ENCODE measurements at regions not wholly inside any gene's neighbourhood (a gene's known extent, or its start where the extent isn't known, plus 50 kb on each side); places are given as distances from the start of the nearest gene placed in this dataset.

DNA sequence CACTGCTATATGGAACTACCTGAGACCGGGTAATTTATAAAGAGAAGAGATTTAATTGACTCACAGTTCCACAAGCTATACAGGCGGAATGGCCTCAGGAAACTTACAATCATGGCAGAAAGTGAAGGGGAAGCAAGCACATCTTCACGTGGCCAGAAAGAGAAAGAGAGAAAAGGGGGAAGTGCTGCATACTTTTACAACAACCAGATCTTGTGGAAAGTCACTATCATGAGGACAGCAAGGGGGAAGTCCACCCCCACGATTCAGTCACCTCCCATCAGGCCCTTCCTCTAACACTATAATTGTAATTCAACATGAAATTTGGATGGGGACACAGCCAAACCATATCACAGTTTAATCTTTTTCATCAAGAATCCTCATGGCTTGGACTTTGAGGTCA is 339.2 kb upstream of the AJAP1 start:
- H3K36me3 ChIP-seq, result no peaks in the 10 kb centered on the region
- H3K4me3 ChIP-seq (ENCODE audit: low read depth, low read length), result no peak overlapping the region
- TF ChIP-seq, protein P1, sequence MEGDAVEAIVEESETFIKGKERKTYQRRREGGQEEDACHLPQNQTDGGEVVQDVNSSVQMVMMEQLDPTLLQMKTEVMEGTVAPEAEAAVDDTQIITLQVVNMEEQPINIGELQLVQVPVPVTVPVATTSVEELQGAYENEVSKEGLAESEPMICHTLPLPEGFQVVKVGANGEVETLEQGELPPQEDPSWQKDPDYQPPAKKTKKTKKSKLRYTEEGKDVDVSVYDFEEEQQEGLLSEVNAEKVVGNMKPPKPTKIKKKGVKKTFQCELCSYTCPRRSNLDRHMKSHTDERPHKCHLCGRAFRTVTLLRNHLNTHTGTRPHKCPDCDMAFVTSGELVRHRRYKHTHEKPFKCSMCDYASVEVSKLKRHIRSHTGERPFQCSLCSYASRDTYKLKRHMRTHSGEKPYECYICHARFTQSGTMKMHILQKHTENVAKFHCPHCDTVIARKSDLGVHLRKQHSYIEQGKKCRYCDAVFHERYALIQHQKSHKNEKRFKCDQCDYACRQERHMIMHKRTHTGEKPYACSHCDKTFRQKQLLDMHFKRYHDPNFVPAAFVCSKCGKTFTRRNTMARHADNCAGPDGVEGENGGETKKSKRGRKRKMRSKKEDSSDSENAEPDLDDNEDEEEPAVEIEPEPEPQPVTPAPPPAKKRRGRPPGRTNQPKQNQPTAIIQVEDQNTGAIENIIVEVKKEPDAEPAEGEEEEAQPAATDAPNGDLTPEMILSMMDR (IDR thresholded peaks at IDR 0.05; ENCODE audit: low read depth, low read length), result no peak
- DNase-seq, result no peak
- no peaks in the 10 kb centered on the region for H3K27me3 ChIP-seq (ENCODE audit: insufficient read depth, low read depth, severe bottlenecking)
- H3K27ac ChIP-seq, result no peak overlapping the region
- peaks cover 11% of the 10 kb centered on the region for H3K9me3 ChIP-seq (ENCODE audit: severe bottlenecking)

DNA sequence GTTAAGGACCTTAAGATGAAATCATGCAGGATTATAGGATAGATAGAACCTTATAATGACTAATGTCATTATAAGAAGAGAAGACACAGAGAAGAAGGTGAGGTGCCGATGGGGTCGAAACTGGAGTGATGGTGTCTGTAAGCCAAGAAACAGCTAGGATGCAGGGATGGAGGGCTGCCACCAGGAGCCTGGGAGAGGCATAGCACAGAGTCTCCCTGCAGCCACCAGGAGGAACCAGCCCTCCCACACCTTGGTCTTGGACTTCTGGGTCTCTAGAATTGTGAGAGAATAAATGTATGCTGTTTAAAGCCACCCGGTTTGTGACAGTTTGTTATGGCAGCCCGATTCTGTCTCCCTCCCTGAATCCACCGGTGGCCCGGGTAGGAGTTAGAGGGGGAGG is 337.2 kb upstream of the AJAP1 start:
- Histone ChIP-seq H3K9me3 (ENCODE audit: severe bottlenecking) (peaks cover 11% of the 10 kb centered on the region), H3K4me3 (ENCODE audit: low read depth, low read length) (no peak overlapping the region), H3K27me3 (ENCODE audit: insufficient read depth, low read depth, severe bottlenecking) (no peaks in the 10 kb centered on the region), H3K36me3 (no peaks in the 10 kb centered on the region), H3K27ac (no peak overlapping the region)
- TF ChIP-seq, protein P1 (IDR thresholded peaks at IDR 0.05; ENCODE audit: low read depth, low read length), result peak; percentile 60
- peak; percentile 22 for DNase-seq

DNA sequence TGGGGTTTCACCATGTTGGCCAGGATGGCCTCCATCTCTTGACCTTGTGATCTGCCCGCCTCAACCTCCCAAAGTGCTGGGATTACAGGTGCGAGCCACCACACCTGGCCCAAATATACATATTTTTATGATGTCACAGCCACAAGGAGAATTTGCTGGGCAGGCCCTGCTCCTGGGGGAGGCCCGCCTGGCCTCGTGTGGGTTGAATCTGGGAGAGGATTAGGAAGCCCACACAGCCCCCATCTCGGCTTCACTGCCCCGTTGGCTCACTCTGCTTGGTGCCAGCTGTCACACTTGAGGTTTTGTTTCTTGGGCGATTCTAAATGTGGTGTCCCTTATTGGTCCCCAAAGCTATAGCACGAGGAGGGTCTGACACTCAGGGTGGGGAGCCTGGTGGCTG is 335.7 kb upstream of the AJAP1 start:
- no peaks in the 10 kb centered on the region for H3K36me3 ChIP-seq
- TF ChIP-seq, protein P1 (IDR thresholded peaks at IDR 0.05; ENCODE audit: low read depth, low read length), result no peak
- DNase-seq, result no peak
- H3K27me3 ChIP-seq (ENCODE audit: insufficient read depth, low read depth, severe bottlenecking), result no peaks in the 10 kb centered on the region
- peaks cover 7% of the 10 kb centered on the region for H3K9me3 ChIP-seq (ENCODE audit: severe bottlenecking)
- no peak overlapping the region for H3K4me3 ChIP-seq (ENCODE audit: low read depth, low read length)
- H3K27ac ChIP-seq, result no peak overlapping the region

DNA sequence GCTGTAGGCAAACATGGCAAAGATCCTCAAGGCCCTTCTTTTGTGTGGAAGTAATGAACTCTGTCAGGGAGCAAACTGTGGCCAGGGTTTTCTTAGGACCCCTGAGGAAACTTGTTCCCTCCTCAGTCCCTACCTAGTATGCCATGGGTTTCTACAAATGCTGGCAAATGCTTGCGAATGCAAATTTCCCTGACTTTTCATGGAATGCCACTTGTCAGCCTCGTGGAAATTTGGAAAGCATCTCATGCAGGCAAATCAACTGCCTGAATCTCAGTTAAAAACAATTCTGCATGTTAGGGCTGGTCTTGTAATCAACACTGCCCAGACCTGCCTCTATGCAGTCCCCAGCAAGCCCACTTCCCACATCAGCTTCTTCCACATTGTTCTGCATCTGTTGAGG is 334.9 kb upstream of the AJAP1 start:
- no peak for DNase-seq
- no peaks in the 10 kb centered on the region for H3K9me3 ChIP-seq (ENCODE audit: severe bottlenecking)
- H3K27ac ChIP-seq, result no peak overlapping the region
- H3K4me3 ChIP-seq (ENCODE audit: low read depth, low read length), result no peak overlapping the region
- TF ChIP-seq, protein P1 (IDR thresholded peaks at IDR 0.05; ENCODE audit: low read depth, low read length), result no peak
- no peaks in the 10 kb centered on the region for H3K27me3 ChIP-seq (ENCODE audit: insufficient read depth, low read depth, severe bottlenecking)
- no peaks in the 10 kb centered on the region for H3K36me3 ChIP-seq

DNA sequence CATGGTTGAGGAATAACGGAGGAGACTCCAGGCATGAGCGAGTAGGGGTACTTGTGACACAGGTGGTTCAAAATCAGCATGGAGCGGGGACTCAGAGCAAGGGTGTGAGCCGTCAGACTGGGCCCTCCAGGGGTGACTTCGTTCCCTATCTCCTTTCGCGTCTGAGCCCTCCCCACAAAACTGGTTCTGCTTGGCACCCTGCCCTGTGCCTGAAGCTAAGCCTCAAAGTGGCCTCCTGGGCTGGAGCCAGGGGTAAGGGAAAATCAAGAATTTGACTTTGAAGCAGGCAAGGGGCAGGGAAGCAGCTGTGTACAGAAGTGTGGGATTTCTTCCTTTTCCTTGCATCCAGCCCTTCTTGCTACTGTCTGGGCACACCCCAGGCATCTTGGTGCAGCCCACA is 331.5 kb upstream of the AJAP1 start:
- Histone ChIP-seq H3K9me3 (ENCODE audit: severe bottlenecking) (no peaks in the 10 kb centered on the region), H3K4me3 (ENCODE audit: low read depth, low read length) (no peak overlapping the region), H3K27me3 (ENCODE audit: insufficient read depth, low read depth, severe bottlenecking) (no peaks in the 10 kb centered on the region), H3K27ac (no peak overlapping the region), H3K36me3 (no peaks in the 10 kb centered on the region)
- TF ChIP-seq, protein P1 (IDR thresholded peaks at IDR 0.05; ENCODE audit: low read depth, low read length), result no peak
- no peak for DNase-seq

DNA sequence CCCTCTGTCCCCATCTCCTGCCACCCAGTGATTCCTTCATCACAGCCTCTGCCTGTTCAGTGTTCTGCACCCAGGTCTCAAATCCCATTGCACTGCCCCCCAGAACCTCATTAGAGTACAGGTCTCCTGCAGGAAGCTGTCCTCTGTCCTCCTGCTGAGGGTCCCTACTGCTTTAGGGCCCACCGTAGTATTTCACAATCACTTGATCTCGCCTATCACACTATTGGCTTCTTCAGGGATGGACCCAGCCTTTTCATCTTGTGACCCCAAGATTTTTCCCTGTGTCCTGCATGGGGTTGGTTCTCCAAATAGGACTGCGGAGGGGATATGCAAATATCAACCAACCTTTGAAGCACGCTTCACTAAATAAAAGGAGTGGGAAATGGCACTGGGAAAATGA is 331.1 kb upstream of the AJAP1 start:
- no peak overlapping the region for H3K27ac ChIP-seq
- H3K36me3 ChIP-seq, result no peaks in the 10 kb centered on the region
- no peaks in the 10 kb centered on the region for H3K9me3 ChIP-seq (ENCODE audit: severe bottlenecking)
- H3K4me3 ChIP-seq (ENCODE audit: low read depth, low read length), result no peak overlapping the region
- H3K27me3 ChIP-seq (ENCODE audit: insufficient read depth, low read depth, severe bottlenecking), result no peaks in the 10 kb centered on the region
- TF ChIP-seq, protein P1 (IDR thresholded peaks at IDR 0.05; ENCODE audit: low read depth, low read length), result no peak
- no peak for DNase-seq
